GM12878 (cell line): ENCODE measurements at regions not wholly inside any gene's neighbourhood (a gene's known extent, or its start where the extent isn't known, plus 50 kb on each side); places are given as distances from the start of the nearest gene placed in this dataset.

Source experiments
- ATAC-seq: fragments of 200-7000 bp; cut with Tn5 transposase; 3 replicates; pipeline ENCODE4 v1.9.1; 2020; ENCODE audit warnings: mild to moderate bottlenecking, moderate library complexity
- BruUV-seq: library from RNA; stranded (reverse); fragments of 400-500 nt; replicated peaks from 2 replicates; lab custom pipeline; 2021; lab: Mats Ljungman, UMichigan
- CTCF ChIA-PET: fragments of 300-600 bp; sonication (Branson Sonifier 250); formaldehyde crosslinking; extraction: SDS; loops from one replicate; lab custom pipeline; 2021; ENCODE audit warnings: inconsistent platforms; lab: Yijun Ruan, JAX
- POLR2A ChIA-PET: fragments of 350-600 bp; formaldehyde crosslinking; extraction: SDS; loops from one replicate; lab custom pipeline; 2021; ENCODE audit warnings: inconsistent platforms; lab: Charles Lee
- RAD21 ChIA-PET: fragments of 300-600 bp; sonication (Branson Sonifier 250); formaldehyde crosslinking; loops from one replicate; lab custom pipeline; 2023; ENCODE audit warnings: antibody characterized with exemption; ENCODE audit not compliant: unreplicated experiment; lab: Charles Lee
- SMC1A ChIA-PET: fragments of 300-600 bp; sonication (Branson Sonifier 250); formaldehyde crosslinking; loops from one replicate; lab custom pipeline; 2023; ENCODE audit not compliant: unreplicated experiment, uncharacterized antibody; lab: Charles Lee
- DNase-seq: peaks from one replicate; pipeline ENCODE4 v3.0.0-alpha.2; 2011; ENCODE audit warnings: low read depth, low spot score
- FAIRE-seq: peaks from 3 replicates; lab custom pipeline; 2011; peaks lifted over from hg19 to GRCh38; lab: Jason Lieb, UNC
- H2AFZ ChIP-seq: 2 replicates; pipeline ENCODE4 v1.6.0; 2011; ENCODE audit warnings: low read depth, low read length, control low read depth; ENCODE audit not compliant: control insufficient read depth
- H3K27ac ChIP-seq: 2 replicates; pipeline ENCODE4 v1.5.1; 2011; ENCODE audit warnings: control low read depth; ENCODE audit not compliant: control insufficient read depth, insufficient read depth
- H3K27me3 ChIP-seq, 2 experiments: replicated peaks in 1 of 2; 2 replicates each; pipeline versions ENCODE4 v1.6.0 to v1.6.1; 2011; ENCODE audit warnings: low read length in 1 of 2; ENCODE audit not compliant: control insufficient read depth in 2 of 2, insufficient read depth in 2 of 2
- H3K36me3 ChIP-seq, 2 experiments: 2 replicates each; pipeline ENCODE4 v1.5.1; 2011; ENCODE audit warnings: low read length in 1 of 2; ENCODE audit not compliant: control insufficient read depth in 2 of 2, insufficient read depth in 2 of 2
- H3K4me1 ChIP-seq: 2 replicates; pipeline ENCODE4 v1.6.1; 2011; ENCODE audit warnings: mild to moderate bottlenecking, low read length, moderate library complexity, mixed read lengths; ENCODE audit not compliant: control insufficient read depth, insufficient read depth
- H3K4me2 ChIP-seq: 2 replicates; pipeline ENCODE4 v1.6.0; 2011; ENCODE audit warnings: control low read depth; ENCODE audit not compliant: control insufficient read depth, insufficient read depth
- H3K4me3 ChIP-seq: fragments of 200-600 bp; sonication (generic); 2 replicates; pipeline ENCODE4 v1.5.1; 2016
- H3K79me2 ChIP-seq: 2 replicates; pipeline ENCODE4 v1.6.0; 2011; ENCODE audit warnings: low read length; ENCODE audit not compliant: control insufficient read depth, insufficient read depth
- H3K9ac ChIP-seq: 2 replicates; pipeline ENCODE4 v1.8.0; 2011; ENCODE audit warnings: low read length, control low read depth, mixed read lengths; ENCODE audit not compliant: control insufficient read depth, insufficient read depth
- H3K9me3 ChIP-seq: replicated peaks from 3 replicates; pipeline ENCODE4 v1.5.1; 2011; ENCODE audit warnings: mild to moderate bottlenecking, low read length; ENCODE audit not compliant: control insufficient read depth, insufficient read depth
- H4K20me1 ChIP-seq: 2 replicates; pipeline ENCODE4 v1.6.0; 2011; ENCODE audit not compliant: control insufficient read depth, insufficient read depth
- ATF7 ChIP-seq: fragments of 450-650 bp; IDR thresholded peaks from 2 replicates; pipeline ENCODE4 v1.6.1; 2016; ENCODE audit warnings: low read depth, mild to moderate bottlenecking
- DPF2 ChIP-seq: fragments of 450-650 bp; IDR thresholded peaks from 2 replicates; pipeline ENCODE4 v1.6.1; 2017; ENCODE audit warnings: mild to moderate bottlenecking
- EED ChIP-seq: sonication (generic); IDR thresholded peaks from 2 replicates; pipeline ENCODE4 v1.6.1; 2016; ENCODE audit warnings: antibody characterized with exemption, low read depth
- EGR1 ChIP-seq, 2 experiments: IDR thresholded peaks; 1 replicate in 1 of 2; 2 replicates in 1 of 2; pipeline ENCODE4 v1.6.1; 2011 to 2012; ENCODE audit warnings: low read depth in 2 of 2, low read length in 2 of 2, borderline replicate concordance in 1 of 2, mild to moderate bottlenecking in 1 of 2, moderate library complexity in 1 of 2
- EP300 ChIP-seq, 2 experiments: fragments of 150-350 bp in 1 of 2; IDR thresholded peaks; 2 replicates each; pipeline ENCODE4 v1.6.1; 2011 to 2012; ENCODE audit warnings: low read depth in 2 of 2, low read length in 2 of 2, borderline replicate concordance in 1 of 2, improper control_type of control experiment in 1 of 2, inconsistent platforms in 1 of 2; ENCODE audit not compliant: control insufficient read depth in 1 of 2
- IKZF1 ChIP-seq: fragments of 450-650 bp; conservative IDR thresholded peaks from 2 replicates; pipeline ENCODE4 v1.6.1; 2017; ENCODE audit warnings: antibody characterized with exemption, mild to moderate bottlenecking
- KAT2A ChIP-seq: conservative IDR thresholded peaks from 2 replicates; pipeline ENCODE4 v1.6.1; 2011; ENCODE audit warnings: low read depth, low read length; ENCODE audit not compliant: control insufficient read depth
- NR2C1 ChIP-seq: fragments of 450-650 bp; IDR thresholded peaks from 2 replicates; pipeline ENCODE4 v1.6.1; 2017; ENCODE audit warnings: antibody characterized with exemption, mild to moderate bottlenecking, moderate library complexity
- PAX5 ChIP-seq: IDR thresholded peaks from 2 replicates; pipeline ENCODE4 v1.6.1; 2011; ENCODE audit warnings: low read depth, low read length, borderline replicate concordance
- SIN3A ChIP-seq: IDR thresholded peaks from 2 replicates; pipeline ENCODE4 v1.6.1; 2012; ENCODE audit warnings: low read depth, low read length, improper control_type of control experiment
- SMAD5 ChIP-seq: IDR thresholded peaks from 2 replicates; pipeline ENCODE4 v1.6.1; 2016; ENCODE audit warnings: antibody characterized with exemption, low read depth
- STAT1 ChIP-seq: fragments of 450-650 bp; conservative IDR thresholded peaks from 2 replicates; pipeline ENCODE4 v1.6.1; 2014; ENCODE audit warnings: antibody characterized with exemption, mild to moderate bottlenecking
- SUPT20H ChIP-seq: IDR thresholded peaks from 2 replicates; pipeline ENCODE4 v1.6.1; 2011; ENCODE audit warnings: low read depth, mild to moderate bottlenecking, low read length, moderate library complexity, borderline replicate concordance; ENCODE audit not compliant: control insufficient read depth
- YY1 ChIP-seq: IDR thresholded peaks from 2 replicates; pipeline ENCODE4 v1.6.1; 2011; ENCODE audit warnings: low read depth, mild to moderate bottlenecking, low read length
- ZNF24 ChIP-seq: fragments of 450-650 bp; IDR thresholded peaks from 2 replicates; pipeline ENCODE4 v1.6.1; 2017; ENCODE audit warnings: antibody characterized with exemption, mild to moderate bottlenecking
- ZSCAN29 ChIP-seq: fragments of 450-650 bp; IDR thresholded peaks from 2 replicates; pipeline ENCODE4 v1.6.1; 2017; ENCODE audit warnings: mild to moderate bottlenecking, moderate library complexity
- WGBS: methylation state at CpG from one replicate; pipeline ENCODE4 v1.1.6; 2016; ENCODE audit warnings: low lambda C conversion rate; ENCODE audit not compliant: insufficient replicate concordance, insufficient coverage; ENCODE audit errors: missing lambda C conversion rate; 5-methylcytosine and 5-hydroxymethylcytosine counted together
- in situ Hi-C: fragments of 300-500 bp; cut with MboI; formaldehyde crosslinking; loops from 9 replicates; pipeline ENCODE4 v1.14.3; 2018; ENCODE audit warnings: mixed read lengths
- intact Hi-C: fragments of 100-400 bp; cut with micrococcal nuclease; formaldehyde crosslinking; loops from one replicate; pipeline ENCODE4 v1.14.2; 2022; ENCODE audit not compliant: unreplicated experiment
- TF ChIP-seq, protein P1 (sequence below): fragments of 150-350 bp; IDR thresholded peaks from 2 replicates; pipeline ENCODE4 v1.6.1; 2014; ENCODE audit warnings: mild to moderate bottlenecking, low read depth, low read length
- TF ChIP-seq, protein P2 (sequence below): fragments of 450-650 bp; IDR thresholded peaks from 2 replicates; pipeline ENCODE4 v1.6.1; 2017; ENCODE audit warnings: mild to moderate bottlenecking, moderate library complexity

GRCh38 chr4:116478343-116478742, 607.0 kb downstream of the TRAM1L1 start:
- BruUV-seq = no TSS peak
- Histone ChIP-seq H3K4me1 (no peaks in the 10 kb centered on the region), H4K20me1 (no peaks in the 10 kb centered on the region), H3K27ac (no peak overlapping the region), H3K27me3 (no peaks in the 10 kb centered on the region), H3K79me2 (no peaks in the 10 kb centered on the region), H3K9me3 (no peaks in the 10 kb centered on the region), H3K9ac (no peak overlapping the region), H3K36me3 (no peaks in the 10 kb centered on the region), H3K4me2 (no peak overlapping the region), H3K4me3 (no peak overlapping the region), H2AFZ (no peak overlapping the region)
- FAIRE-seq = no peak
- TF ChIP-seq, protein P1, sequence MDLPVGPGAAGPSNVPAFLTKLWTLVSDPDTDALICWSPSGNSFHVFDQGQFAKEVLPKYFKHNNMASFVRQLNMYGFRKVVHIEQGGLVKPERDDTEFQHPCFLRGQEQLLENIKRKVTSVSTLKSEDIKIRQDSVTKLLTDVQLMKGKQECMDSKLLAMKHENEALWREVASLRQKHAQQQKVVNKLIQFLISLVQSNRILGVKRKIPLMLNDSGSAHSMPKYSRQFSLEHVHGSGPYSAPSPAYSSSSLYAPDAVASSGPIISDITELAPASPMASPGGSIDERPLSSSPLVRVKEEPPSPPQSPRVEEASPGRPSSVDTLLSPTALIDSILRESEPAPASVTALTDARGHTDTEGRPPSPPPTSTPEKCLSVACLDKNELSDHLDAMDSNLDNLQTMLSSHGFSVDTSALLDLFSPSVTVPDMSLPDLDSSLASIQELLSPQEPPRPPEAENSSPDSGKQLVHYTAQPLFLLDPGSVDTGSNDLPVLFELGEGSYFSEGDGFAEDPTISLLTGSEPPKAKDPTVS = no peak
- TF ChIP-seq ZNF24 (no peak), EGR1 (IDR thresholded peaks at IDR 0.05; ENCODE audit: borderline replicate concordance in 1 of 2, low read depth in 2 of 2, low read length in 2 of 2) (no peak), KAT2A (no peak), ZSCAN29 (no peak), STAT1 (no peak), ATF7 (no peak), PAX5 (no peak), NR2C1 (no peak), EED (no peak), DPF2 (no peak), SIN3A (no peak), SMAD5 (no peak), IKZF1 (no peak), EP300 (IDR thresholded peaks at IDR 0.05; ENCODE audit: borderline replicate concordance in 1 of 2, control insufficient read depth in 1 of 2, low read depth in 2 of 2, low read length in 2 of 2) (no peak), YY1 (no peak), SUPT20H (no peak)
- TF ChIP-seq, protein P2, sequence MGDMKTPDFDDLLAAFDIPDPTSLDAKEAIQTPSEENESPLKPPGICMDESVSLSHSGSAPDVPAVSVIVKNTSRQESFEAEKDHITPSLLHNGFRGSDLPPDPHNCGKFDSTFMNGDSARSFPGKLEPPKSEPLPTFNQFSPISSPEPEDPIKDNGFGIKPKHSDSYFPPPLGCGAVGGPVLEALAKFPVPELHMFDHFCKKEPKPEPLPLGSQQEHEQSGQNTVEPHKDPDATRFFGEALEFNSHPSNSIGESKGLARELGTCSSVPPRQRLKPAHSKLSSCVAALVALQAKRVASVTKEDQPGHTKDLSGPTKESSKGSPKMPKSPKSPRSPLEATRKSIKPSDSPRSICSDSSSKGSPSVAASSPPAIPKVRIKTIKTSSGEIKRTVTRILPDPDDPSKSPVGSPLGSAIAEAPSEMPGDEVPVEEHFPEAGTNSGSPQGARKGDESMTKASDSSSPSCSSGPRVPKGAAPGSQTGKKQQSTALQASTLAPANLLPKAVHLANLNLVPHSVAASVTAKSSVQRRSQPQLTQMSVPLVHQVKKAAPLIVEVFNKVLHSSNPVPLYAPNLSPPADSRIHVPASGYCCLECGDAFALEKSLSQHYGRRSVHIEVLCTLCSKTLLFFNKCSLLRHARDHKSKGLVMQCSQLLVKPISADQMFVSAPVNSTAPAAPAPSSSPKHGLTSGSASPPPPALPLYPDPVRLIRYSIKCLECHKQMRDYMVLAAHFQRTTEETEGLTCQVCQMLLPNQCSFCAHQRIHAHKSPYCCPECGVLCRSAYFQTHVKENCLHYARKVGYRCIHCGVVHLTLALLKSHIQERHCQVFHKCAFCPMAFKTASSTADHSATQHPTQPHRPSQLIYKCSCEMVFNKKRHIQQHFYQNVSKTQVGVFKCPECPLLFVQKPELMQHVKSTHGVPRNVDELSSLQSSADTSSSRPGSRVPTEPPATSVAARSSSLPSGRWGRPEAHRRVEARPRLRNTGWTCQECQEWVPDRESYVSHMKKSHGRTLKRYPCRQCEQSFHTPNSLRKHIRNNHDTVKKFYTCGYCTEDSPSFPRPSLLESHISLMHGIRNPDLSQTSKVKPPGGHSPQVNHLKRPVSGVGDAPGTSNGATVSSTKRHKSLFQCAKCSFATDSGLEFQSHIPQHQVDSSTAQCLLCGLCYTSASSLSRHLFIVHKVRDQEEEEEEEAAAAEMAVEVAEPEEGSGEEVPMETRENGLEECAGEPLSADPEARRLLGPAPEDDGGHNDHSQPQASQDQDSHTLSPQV = no peak
- intact Hi-C loops (no loop called here), in situ Hi-C loops (no loop called here)
- ChIA-PET SMC1A (no interaction called here), CTCF (no interaction called here), POLR2A (no interaction called here), RAD21 (no interaction called here)
- no peak for ATAC-seq
- no peak for DNase-seq
- 53% methylated on average over 10 of the region's 10 CpGs for WGBS
